GM23338 (cell line): ENCODE measurements at regions not wholly inside any gene's neighbourhood (a gene's known extent, or its start where the extent isn't known, plus 50 kb on each side); places are given as distances from the start of the nearest gene placed in this dataset.

ENCODE experiments used
- ATAC-seq: fragments of 200-7000 bp; cut with Tn5 transposase; 3 replicates; pipeline ENCODE4 v1.9.1; 2020
- DNase-seq: peaks from one replicate; pipeline ENCODE4 v3.0.0-alpha.2; 2015; ENCODE audit warnings: low spot score
- H2AFZ ChIP-seq: fragments of 200-600 bp; sonication (generic); 2 replicates; pipeline ENCODE4 v1.8.0; 2016; ENCODE audit warnings: antibody characterized with exemption, mild to moderate bottlenecking, moderate library complexity
- H3F3A ChIP-seq: fragments of 200-600 bp; sonication (generic); replicated peaks from 2 replicates; pipeline ENCODE4 v1.8.0; 2017; ENCODE audit warnings: antibody characterized with exemption, mixed run types, low read depth
- H3K27ac ChIP-seq: fragments of 200-600 bp; sonication (generic); 2 replicates; pipeline ENCODE4 v1.6.1; 2016; ENCODE audit warnings: low read depth
- H3K27me3 ChIP-seq: fragments of 200-600 bp; sonication (generic); 2 replicates; pipeline ENCODE4 v1.8.0; 2016; ENCODE audit warnings: mild to moderate bottlenecking, mixed run types, moderate library complexity; ENCODE audit not compliant: insufficient read depth
- H3K36me3 ChIP-seq: fragments of 200-600 bp; sonication (generic); 2 replicates; pipeline ENCODE4 v1.8.0; 2016; ENCODE audit warnings: mild to moderate bottlenecking; ENCODE audit not compliant: insufficient read depth
- H3K4me1 ChIP-seq: fragments of 200-600 bp; sonication (generic); 2 replicates; pipeline ENCODE4 v1.8.0; 2016; ENCODE audit warnings: mild to moderate bottlenecking, moderate library complexity; ENCODE audit not compliant: insufficient read depth
- H3K4me2 ChIP-seq: fragments of 200-600 bp; sonication (generic); 2 replicates; pipeline ENCODE4 v1.7.1; 2017; ENCODE audit warnings: mixed run types
- H3K4me3 ChIP-seq: fragments of 200-600 bp; sonication (generic); 2 replicates; pipeline ENCODE4 v1.6.1; 2016; ENCODE audit warnings: mixed run types
- H3K79me2 ChIP-seq: fragments of 200-600 bp; sonication (generic); replicated peaks from 2 replicates; pipeline ENCODE4 v1.8.0; 2017; ENCODE audit warnings: mild to moderate bottlenecking; ENCODE audit not compliant: insufficient read depth
- H3K9me2 ChIP-seq: fragments of 200-600 bp; sonication (generic); 2 replicates; pipeline ENCODE4 v1.8.0; 2017; ENCODE audit not compliant: insufficient read depth
- H4K20me1 ChIP-seq: fragments of 200-600 bp; sonication (generic); replicated peaks from 2 replicates; pipeline ENCODE4 v1.8.0; 2017; ENCODE audit warnings: mild to moderate bottlenecking; ENCODE audit not compliant: insufficient read depth
- H3K27ac Mint-ChIP-seq: 2 replicates; pipeline ENCODE4 v1.8.0; 2020; ENCODE audit warnings: inconsistent platforms, mild to moderate bottlenecking, moderate library complexity, mixed read lengths
- H3K27me3 Mint-ChIP-seq: 3 replicates; pipeline ENCODE4 v1.8.0; 2022; ENCODE audit warnings: low read depth, mild to moderate bottlenecking, moderate library complexity, mixed read lengths, inconsistent platforms; ENCODE audit not compliant: insufficient read depth, poor library complexity
- H3K36me3 Mint-ChIP-seq: 3 replicates; pipeline ENCODE4 v1.8.0; 2021; ENCODE audit warnings: low read depth, mild to moderate bottlenecking, inconsistent platforms, moderate library complexity, mixed read lengths
- H3K4me1 Mint-ChIP-seq: 3 replicates; pipeline ENCODE4 v1.8.0; 2020; ENCODE audit warnings: mild to moderate bottlenecking, inconsistent platforms, mixed read lengths
- H3K4me3 Mint-ChIP-seq: 3 replicates; pipeline ENCODE4 v1.8.0; 2021; ENCODE audit warnings: moderate library complexity, mild to moderate bottlenecking, inconsistent platforms, mixed read lengths
- H3K9me3 Mint-ChIP-seq: 3 replicates; pipeline ENCODE4 v1.8.0; 2020; ENCODE audit warnings: moderate library complexity, mild to moderate bottlenecking, inconsistent platforms, mixed read lengths
- CREB1 ChIP-seq: fragments of 250-450 bp; sonication (Bioruptor Pico); IDR thresholded peaks from 2 replicates; pipeline ENCODE4 v1.5.0; 2020; ENCODE audit warnings: low read depth, mild to moderate bottlenecking, moderate library complexity
- CTCF ChIP-seq, 2 experiments: fragments of 200-600 bp in 1 of 2; sonication (generic) in 1 of 2; conservative IDR thresholded peaks; 2 replicates each; pipeline versions ENCODE4 v1.5.1 to v1.6.1; 2016 to 2017; ENCODE audit warnings: antibody characterized with exemption in 2 of 2, low read depth in 2 of 2, mild to moderate bottlenecking in 2 of 2, moderate library complexity in 1 of 2
- ETS1 ChIP-seq: IDR thresholded peaks from 2 replicates; pipeline ENCODE4 v1.6.1; 2016; ENCODE audit warnings: antibody characterized with exemption
- EZH2 ChIP-seq: fragments of 200-600 bp; sonication (generic); IDR thresholded peaks from one replicate; pipeline ENCODE4 v1.8.0; 2017; ENCODE audit warnings: antibody characterized with exemption, mild to moderate bottlenecking, low read depth; ENCODE audit not compliant: unreplicated experiment
- EZH2phosphoT487 ChIP-seq: fragments of 200-600 bp; sonication (generic); IDR thresholded peaks from one replicate; pipeline ENCODE4 v1.8.1; 2018; ENCODE audit warnings: antibody characterized with exemption; ENCODE audit not compliant: unreplicated experiment
- JUNB ChIP-seq: IDR thresholded peaks from one replicate; pipeline ENCODE4 v1.6.1; 2016; ENCODE audit warnings: antibody characterized with exemption; ENCODE audit not compliant: unreplicated experiment
- NANOG ChIP-seq: IDR thresholded peaks from 2 replicates; pipeline ENCODE4 v1.6.1; 2016; ENCODE audit warnings: antibody characterized with exemption, borderline replicate concordance
- POLR2AphosphoS5 ChIP-seq: IDR thresholded peaks from 2 replicates; pipeline ENCODE4 v1.6.1; 2016; ENCODE audit warnings: antibody characterized with exemption, low read depth
- REST ChIP-seq: IDR thresholded peaks from one replicate; pipeline ENCODE4 v1.6.1; 2018; ENCODE audit warnings: antibody characterized with exemption; ENCODE audit not compliant: unreplicated experiment
- STAT1 ChIP-seq: IDR thresholded peaks from one replicate; pipeline ENCODE4 v1.6.1; 2016; ENCODE audit warnings: antibody characterized with exemption; ENCODE audit not compliant: unreplicated experiment
- ZNF114 ChIP-seq: fragments of 250-450 bp; sonication (Bioruptor Pico); IDR thresholded peaks from 2 replicates; pipeline ENCODE4 v1.5.0; 2020; ENCODE audit warnings: mild to moderate bottlenecking, moderate library complexity
- ZNF331 ChIP-seq: fragments of 250-450 bp; sonication (Bioruptor Pico); IDR thresholded peaks from 2 replicates; pipeline ENCODE4 v1.5.0; 2020; ENCODE audit warnings: low read depth, mild to moderate bottlenecking, moderate library complexity
- TF ChIP-seq, protein P1 (sequence below): fragments of 250-450 bp; sonication (Bioruptor Pico); IDR thresholded peaks from 2 replicates; pipeline ENCODE4 v1.5.0; 2020; ENCODE audit warnings: mild to moderate bottlenecking, moderate library complexity

DNA sequence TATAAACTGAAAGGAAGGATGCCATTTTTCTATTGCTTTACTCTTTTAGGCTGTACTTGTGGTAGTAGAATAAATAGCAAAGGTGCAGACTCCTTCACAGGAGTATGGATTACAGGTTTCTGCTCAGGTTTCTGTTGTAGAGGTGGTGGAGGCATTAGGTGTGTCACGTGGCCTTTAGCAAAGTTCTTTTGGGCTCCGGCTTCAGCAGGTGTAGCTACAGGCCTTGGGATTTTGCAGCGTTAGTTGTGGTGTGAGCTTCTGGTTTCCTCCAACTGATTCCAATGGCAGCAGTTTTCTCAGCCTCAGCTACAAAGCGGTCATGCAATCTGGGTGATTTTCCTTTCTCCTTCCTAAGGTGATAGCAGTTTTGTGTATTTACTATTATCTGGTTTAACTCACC lies 255.8 kb upstream of the GK2 start:
- peaks cover 21% of the 10 kb centered on the region for H3K36me3 Mint-ChIP-seq
- no peak overlapping the region for H3K4me2 ChIP-seq
- no peaks in the 10 kb centered on the region for H3K4me1 ChIP-seq
- no peak overlapping the region for H3K27ac ChIP-seq
- H3K27ac Mint-ChIP-seq, result no peak overlapping the region
- H2AFZ ChIP-seq, result peak overlapping the region; percentile 29; the same call in 1 of the 2 replicates
- H3K4me3 ChIP-seq, result no peak overlapping the region
- no peaks in the 10 kb centered on the region for H4K20me1 ChIP-seq
- H3K4me3 Mint-ChIP-seq, result no peak overlapping the region
- H3K27me3 ChIP-seq, result no peaks in the 10 kb centered on the region
- DNase-seq (peak; percentile 5), ATAC-seq (no peak)
- H3K79me2 ChIP-seq, result no peaks in the 10 kb centered on the region
- H3K27me3 Mint-ChIP-seq, result peaks cover 2% of the 10 kb centered on the region
- no peak for TF ChIP-seq EZH2phosphoT487
- no peak for TF ChIP-seq NANOG
- no peak for TF ChIP-seq CREB1 (CRISPR knock-in tag)
- no peak for TF ChIP-seq STAT1
- TF ChIP-seq EZH2, result no peak
- no peak for TF ChIP-seq REST
- no peak for TF ChIP-seq JUNB
- TF ChIP-seq, protein P1, sequence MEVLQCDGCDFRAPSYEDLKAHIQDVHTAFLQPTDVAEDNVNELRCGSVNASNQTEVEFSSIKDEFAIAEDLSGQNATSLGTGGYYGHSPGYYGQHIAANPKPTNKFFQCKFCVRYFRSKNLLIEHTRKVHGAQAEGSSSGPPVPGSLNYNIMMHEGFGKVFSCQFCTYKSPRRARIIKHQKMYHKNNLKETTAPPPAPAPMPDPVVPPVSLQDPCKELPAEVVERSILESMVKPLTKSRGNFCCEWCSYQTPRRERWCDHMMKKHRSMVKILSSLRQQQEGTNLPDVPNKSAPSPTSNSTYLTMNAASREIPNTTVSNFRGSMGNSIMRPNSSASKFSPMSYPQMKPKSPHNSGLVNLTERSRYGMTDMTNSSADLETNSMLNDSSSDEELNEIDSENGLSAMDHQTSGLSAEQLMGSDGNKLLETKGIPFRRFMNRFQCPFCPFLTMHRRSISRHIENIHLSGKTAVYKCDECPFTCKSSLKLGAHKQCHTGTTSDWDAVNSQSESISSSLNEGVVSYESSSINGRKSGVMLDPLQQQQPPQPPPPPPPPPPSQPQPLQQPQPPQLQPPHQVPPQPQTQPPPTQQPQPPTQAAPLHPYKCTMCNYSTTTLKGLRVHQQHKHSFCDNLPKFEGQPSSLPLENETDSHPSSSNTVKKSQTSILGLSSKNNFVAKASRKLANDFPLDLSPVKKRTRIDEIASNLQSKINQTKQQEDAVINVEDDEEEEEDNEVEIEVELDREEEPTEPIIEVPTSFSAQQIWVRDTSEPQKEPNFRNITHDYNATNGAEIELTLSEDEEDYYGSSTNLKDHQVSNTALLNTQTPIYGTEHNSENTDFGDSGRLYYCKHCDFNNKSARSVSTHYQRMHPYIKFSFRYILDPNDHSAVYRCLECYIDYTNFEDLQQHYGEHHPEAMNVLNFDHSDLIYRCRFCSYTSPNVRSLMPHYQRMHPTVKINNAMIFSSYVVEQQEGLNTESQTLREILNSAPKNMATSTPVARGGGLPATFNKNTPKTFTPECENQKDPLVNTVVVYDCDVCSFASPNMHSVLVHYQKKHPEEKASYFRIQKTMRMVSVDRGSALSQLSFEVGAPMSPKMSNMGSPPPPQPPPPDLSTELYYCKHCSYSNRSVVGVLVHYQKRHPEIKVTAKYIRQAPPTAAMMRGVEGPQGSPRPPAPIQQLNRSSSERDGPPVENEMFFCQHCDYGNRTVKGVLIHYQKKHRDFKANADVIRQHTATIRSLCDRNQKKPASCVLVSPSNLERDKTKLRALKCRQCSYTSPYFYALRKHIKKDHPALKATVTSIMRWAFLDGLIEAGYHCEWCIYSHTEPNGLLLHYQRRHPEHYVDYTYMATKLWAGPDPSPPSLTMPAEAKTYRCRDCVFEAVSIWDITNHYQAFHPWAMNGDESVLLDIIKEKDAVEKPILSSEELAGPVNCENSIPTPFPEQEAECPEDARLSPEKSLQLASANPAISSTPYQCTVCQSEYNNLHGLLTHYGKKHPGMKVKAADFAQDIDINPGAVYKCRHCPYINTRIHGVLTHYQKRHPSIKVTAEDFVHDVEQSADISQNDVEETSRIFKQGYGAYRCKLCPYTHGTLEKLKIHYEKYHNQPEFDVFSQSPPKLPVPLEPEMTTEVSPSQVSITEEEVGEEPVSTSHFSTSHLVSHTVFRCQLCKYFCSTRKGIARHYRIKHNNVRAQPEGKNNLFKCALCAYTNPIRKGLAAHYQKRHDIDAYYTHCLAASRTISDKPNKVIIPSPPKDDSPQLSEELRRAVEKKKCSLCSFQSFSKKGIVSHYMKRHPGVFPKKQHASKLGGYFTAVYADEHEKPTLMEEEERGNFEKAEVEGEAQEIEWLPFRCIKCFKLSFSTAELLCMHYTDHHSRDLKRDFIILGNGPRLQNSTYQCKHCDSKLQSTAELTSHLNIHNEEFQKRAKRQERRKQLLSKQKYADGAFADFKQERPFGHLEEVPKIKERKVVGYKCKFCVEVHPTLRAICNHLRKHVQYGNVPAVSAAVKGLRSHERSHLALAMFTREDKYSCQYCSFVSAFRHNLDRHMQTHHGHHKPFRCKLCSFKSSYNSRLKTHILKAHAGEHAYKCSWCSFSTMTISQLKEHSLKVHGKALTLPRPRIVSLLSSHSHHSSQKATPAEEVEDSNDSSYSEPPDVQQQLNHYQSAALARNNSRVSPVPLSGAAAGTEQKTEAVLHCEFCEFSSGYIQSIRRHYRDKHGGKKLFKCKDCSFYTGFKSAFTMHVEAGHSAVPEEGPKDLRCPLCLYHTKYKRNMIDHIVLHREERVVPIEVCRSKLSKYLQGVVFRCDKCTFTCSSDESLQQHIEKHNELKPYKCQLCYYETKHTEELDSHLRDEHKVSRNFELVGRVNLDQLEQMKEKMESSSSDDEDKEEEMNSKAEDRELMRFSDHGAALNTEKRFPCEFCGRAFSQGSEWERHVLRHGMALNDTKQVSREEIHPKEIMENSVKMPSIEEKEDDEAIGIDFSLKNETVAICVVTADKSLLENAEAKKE, result no peak
- no peak for TF ChIP-seq ZNF331 (CRISPR knock-in tag)
- no peak for TF ChIP-seq ETS1
- TF ChIP-seq ZNF114 (CRISPR knock-in tag), result no peak
- no peak for TF ChIP-seq CTCF (conservative IDR thresholded peaks at IDR 0.05; ENCODE audit: low read depth in 2 of 2)
- no peak for TF ChIP-seq POLR2AphosphoS5
- peaks cover 25% of the 10 kb centered on the region for H3K9me3 Mint-ChIP-seq
- H3K9me2 ChIP-seq, result no peaks in the 10 kb centered on the region; the same call in 1 of the 2 replicates
- H3F3A ChIP-seq, result no peaks in the 10 kb centered on the region
- H3K4me1 Mint-ChIP-seq, result no peaks in the 10 kb centered on the region
- peaks cover 5% of the 10 kb centered on the region; the same call in 1 of the 2 replicates for H3K36me3 ChIP-seq
